ENCODE measurements at regions not wholly inside any gene's neighbourhood (a gene's known extent, or its start where the extent isn't known, plus 50 kb on each side); places are given as distances from the start of the nearest gene placed in this dataset.

DNA sequence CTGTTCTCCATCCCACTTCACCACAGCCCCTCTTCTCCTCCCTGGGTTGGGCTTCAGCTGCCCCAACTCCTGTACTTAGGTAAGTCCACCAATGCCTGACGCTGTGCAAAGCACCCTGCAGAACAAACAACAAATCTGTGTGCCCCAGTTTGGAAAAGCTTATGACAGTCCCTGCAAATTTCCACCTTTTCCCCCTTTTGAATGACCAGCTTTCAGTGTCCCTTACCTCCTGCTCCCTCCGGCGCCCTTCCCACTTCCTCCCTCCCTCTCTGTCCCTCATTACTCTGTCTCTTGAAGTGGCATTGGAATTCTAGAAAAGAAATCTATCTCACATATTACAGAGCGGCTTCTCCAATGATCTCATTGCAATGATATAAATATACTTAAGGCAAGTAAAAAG, 352.9 kb upstream of the B3GAT1 start:
- Histone ChIP-seq H3K27me3 (replicated peaks; ENCODE audit: control insufficient read depth, insufficient read depth, low read length) (no peaks in the 10 kb centered on the region), H3K36me3 (ENCODE audit: control insufficient read depth, insufficient read depth, low read length) (no peaks in the 10 kb centered on the region), H3K4me3 (replicated peaks; ENCODE audit: low read depth, low read length) (no peak overlapping the region)
- no peak for DNase-seq (ENCODE audit: extremely low read depth, insufficient read length)
- TF ChIP-seq, protein P1, sequence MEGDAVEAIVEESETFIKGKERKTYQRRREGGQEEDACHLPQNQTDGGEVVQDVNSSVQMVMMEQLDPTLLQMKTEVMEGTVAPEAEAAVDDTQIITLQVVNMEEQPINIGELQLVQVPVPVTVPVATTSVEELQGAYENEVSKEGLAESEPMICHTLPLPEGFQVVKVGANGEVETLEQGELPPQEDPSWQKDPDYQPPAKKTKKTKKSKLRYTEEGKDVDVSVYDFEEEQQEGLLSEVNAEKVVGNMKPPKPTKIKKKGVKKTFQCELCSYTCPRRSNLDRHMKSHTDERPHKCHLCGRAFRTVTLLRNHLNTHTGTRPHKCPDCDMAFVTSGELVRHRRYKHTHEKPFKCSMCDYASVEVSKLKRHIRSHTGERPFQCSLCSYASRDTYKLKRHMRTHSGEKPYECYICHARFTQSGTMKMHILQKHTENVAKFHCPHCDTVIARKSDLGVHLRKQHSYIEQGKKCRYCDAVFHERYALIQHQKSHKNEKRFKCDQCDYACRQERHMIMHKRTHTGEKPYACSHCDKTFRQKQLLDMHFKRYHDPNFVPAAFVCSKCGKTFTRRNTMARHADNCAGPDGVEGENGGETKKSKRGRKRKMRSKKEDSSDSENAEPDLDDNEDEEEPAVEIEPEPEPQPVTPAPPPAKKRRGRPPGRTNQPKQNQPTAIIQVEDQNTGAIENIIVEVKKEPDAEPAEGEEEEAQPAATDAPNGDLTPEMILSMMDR (IDR thresholded peaks at IDR 0.05; ENCODE audit: insufficient read depth, low read length, poor library complexity, severe bottlenecking) = no peak

DNA sequence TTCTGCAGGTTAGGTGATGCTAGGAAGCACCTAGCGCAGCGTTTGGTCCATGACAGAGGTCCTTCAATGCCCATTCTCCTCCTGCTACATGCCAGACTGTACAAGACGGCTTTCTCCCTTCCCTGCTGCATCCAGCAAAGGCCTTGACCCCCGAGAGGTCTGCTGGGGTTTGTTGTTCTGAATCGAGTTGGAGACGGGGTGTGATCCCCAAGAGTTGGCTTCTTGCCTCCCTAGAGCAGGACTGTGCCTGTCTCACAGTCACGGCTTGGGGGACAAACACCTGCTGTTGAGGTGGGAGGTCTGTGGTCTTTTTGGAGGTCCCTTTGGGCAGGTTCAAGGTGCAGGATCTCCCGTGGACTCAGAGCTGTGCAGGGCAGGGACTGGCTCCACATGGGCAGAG, 352.3 kb upstream of the B3GAT1 start:
- DNase-seq (ENCODE audit: extremely low read depth, insufficient read length) = no peak
- no peak overlapping the region for H3K4me3 ChIP-seq (replicated peaks; ENCODE audit: low read depth, low read length)
- H3K27me3 ChIP-seq (replicated peaks; ENCODE audit: control insufficient read depth, insufficient read depth, low read length) = no peaks in the 10 kb centered on the region
- TF ChIP-seq, protein P1 (IDR thresholded peaks at IDR 0.05; ENCODE audit: insufficient read depth, low read length, poor library complexity, severe bottlenecking) = no peak
- no peaks in the 10 kb centered on the region for H3K36me3 ChIP-seq (ENCODE audit: control insufficient read depth, insufficient read depth, low read length)

DNA sequence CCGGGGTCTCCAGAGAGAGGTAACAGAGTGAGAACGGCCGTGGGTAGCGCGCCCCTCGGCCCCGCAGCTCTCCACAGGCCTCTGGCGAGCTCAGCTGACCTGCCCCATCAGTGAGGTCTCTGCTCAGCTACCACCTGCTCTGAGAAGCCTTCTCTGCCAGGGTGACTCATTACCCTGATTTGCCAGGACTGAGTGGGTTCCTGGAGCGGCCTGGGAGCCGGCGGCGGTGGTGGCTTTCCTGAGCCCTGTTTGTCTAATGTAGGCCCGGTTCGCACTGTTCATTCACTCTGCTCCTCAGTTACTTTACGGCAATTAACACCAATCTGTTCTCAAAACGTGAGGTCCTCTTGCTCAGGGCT, 351.0 kb upstream of the B3GAT1 start:
- Histone ChIP-seq H3K36me3 (ENCODE audit: control insufficient read depth, insufficient read depth, low read length) (no peaks in the 10 kb centered on the region), H3K4me3 (replicated peaks; ENCODE audit: low read depth, low read length) (no peak overlapping the region), H3K27me3 (replicated peaks; ENCODE audit: control insufficient read depth, insufficient read depth, low read length) (no peaks in the 10 kb centered on the region; the same call in 1 of the 2 replicates)
- TF ChIP-seq, protein P1 (IDR thresholded peaks at IDR 0.05; ENCODE audit: insufficient read depth, low read length, poor library complexity, severe bottlenecking) = no peak
- no peak for DNase-seq (ENCODE audit: extremely low read depth, insufficient read length)

DNA sequence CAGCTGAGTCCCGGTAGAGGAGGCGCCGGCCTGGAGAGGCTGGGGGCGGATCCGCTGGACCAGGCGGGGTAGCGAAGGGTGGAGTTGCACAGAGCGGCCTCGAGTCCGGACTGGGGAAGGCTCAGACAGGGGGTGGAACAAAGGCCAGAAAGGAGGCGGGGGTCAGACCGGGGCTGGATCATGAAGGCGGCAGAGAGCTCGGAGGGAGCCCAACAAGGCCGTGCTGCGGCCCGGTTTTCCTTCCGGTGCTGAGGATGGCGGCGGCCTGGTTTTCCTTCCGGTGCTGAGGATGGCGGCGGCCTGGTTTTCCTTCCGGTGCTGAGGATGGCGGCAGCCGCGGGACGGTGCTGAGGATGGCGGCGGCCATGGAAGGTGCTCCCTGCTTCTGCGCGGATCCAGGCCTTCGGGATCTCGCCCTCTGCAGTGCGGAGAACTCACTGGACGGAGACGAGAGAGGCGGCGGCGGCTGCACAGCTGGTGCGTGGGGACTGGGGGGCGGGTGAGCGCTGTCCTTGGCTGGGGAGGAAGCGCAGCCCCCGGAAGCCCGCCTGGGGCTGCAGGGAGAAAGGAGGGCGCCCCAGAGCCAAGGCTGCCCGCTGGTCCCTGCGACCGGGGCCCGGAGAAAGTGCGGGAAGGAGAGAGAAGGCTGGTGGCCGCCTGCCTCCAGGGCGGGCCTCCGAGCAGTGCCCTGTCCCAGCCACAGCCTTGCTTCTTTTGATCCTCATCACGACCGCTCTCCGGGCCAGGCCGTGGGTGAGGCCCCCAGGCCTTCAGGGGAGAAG, 350.4 kb upstream of the B3GAT1 start:
- H3K27me3 ChIP-seq (replicated peaks; ENCODE audit: control insufficient read depth, insufficient read depth, low read length) = no peaks in the 10 kb centered on the region; the same call in 1 of the 2 replicates
- no peak for DNase-seq (ENCODE audit: extremely low read depth, insufficient read length)
- H3K4me3 ChIP-seq (replicated peaks; ENCODE audit: low read depth, low read length) = no peak overlapping the region
- TF ChIP-seq, protein P1 (IDR thresholded peaks at IDR 0.05; ENCODE audit: insufficient read depth, low read length, poor library complexity, severe bottlenecking) = no peak
- H3K36me3 ChIP-seq (ENCODE audit: control insufficient read depth, insufficient read depth, low read length) = no peaks in the 10 kb centered on the region

DNA sequence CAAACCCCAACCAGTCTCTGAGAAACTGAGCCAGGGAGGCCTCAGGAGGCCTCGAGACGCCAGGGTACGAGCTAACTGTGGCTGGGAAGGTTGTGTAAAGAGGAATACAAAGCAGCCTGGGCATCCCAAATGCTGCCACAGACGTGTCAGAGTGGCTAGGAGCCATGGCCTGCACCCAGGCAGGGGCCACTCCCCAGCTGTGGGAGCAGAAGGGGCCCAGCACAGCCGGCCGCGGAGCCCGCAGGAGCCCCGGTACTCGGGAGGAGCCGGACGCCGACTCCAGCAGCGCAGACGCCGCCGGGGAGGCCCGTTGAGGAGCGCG, 349.8 kb upstream of the B3GAT1 start:
- no peaks in the 10 kb centered on the region; the same call in 1 of the 2 replicates for H3K27me3 ChIP-seq (replicated peaks; ENCODE audit: control insufficient read depth, insufficient read depth, low read length)
- H3K36me3 ChIP-seq (ENCODE audit: control insufficient read depth, insufficient read depth, low read length) = no peaks in the 10 kb centered on the region
- H3K4me3 ChIP-seq (replicated peaks; ENCODE audit: low read depth, low read length) = no peak overlapping the region
- no peak for DNase-seq (ENCODE audit: extremely low read depth, insufficient read length)
- TF ChIP-seq, protein P1 (IDR thresholded peaks at IDR 0.05; ENCODE audit: insufficient read depth, low read length, poor library complexity, severe bottlenecking) = no peak

DNA sequence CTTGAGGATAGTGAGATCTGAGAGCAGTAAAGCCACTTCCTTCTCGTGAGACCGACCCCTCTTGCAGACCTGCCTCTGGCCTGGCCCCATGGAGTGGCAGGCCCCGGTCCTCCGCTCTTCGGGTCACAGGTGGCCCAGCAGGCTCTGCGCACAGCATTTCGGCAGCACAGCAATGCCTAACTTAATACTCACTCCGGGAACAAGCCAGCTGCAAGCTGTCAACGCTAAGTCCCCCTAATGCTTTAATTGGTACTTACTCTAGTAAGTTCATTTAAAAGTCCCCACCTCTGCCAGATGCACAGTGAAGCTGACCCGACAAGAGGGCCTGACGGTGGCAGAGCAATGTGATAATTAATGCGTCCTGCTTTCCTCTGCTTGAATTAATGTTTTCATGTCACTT, 349.3 kb upstream of the B3GAT1 start:
- TF ChIP-seq, protein P1 (IDR thresholded peaks at IDR 0.05; ENCODE audit: insufficient read depth, low read length, poor library complexity, severe bottlenecking) = no peak
- no peak for DNase-seq (ENCODE audit: extremely low read depth, insufficient read length)
- Histone ChIP-seq H3K27me3 (replicated peaks; ENCODE audit: control insufficient read depth, insufficient read depth, low read length) (no peaks in the 10 kb centered on the region; the same call in 1 of the 2 replicates), H3K36me3 (ENCODE audit: control insufficient read depth, insufficient read depth, low read length) (no peaks in the 10 kb centered on the region), H3K4me3 (replicated peaks; ENCODE audit: low read depth, low read length) (no peak overlapping the region)
